ENCODE measurements at regions not wholly inside any gene's neighbourhood (a gene's known extent, or its start where the extent isn't known, plus 50 kb on each side); places are given as distances from the start of the nearest gene placed in this dataset.

DNA sequence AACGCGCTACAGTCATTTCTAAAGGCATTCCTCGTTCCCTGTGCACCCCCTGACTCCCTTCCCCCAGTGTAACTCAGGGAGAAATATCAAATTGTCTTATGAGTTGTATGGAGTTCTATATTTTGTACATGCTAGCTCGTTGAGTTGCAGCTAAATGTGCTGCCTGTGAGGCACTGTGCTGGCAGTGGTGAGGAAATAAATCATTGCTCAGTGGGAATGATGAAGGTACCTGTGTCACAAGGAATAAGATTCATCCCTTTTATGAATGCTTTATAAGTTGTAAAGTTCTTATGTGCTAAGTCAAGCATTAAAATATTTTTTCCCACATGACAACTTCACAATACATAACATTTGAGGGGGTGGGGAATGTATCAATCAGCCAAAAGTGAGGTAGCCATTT, 939.6 kb upstream of the CRIM1 start:
- TF ChIP-seq, protein P1, sequence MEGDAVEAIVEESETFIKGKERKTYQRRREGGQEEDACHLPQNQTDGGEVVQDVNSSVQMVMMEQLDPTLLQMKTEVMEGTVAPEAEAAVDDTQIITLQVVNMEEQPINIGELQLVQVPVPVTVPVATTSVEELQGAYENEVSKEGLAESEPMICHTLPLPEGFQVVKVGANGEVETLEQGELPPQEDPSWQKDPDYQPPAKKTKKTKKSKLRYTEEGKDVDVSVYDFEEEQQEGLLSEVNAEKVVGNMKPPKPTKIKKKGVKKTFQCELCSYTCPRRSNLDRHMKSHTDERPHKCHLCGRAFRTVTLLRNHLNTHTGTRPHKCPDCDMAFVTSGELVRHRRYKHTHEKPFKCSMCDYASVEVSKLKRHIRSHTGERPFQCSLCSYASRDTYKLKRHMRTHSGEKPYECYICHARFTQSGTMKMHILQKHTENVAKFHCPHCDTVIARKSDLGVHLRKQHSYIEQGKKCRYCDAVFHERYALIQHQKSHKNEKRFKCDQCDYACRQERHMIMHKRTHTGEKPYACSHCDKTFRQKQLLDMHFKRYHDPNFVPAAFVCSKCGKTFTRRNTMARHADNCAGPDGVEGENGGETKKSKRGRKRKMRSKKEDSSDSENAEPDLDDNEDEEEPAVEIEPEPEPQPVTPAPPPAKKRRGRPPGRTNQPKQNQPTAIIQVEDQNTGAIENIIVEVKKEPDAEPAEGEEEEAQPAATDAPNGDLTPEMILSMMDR (IDR thresholded peaks at IDR 0.05): no peak
- TF ChIP-seq POLR2A (IDR thresholded peaks at IDR 0.05): no peak
